Dermis microvascular lymphatic vessel endothelial cell (primary cell): ENCODE measurements at regions not wholly inside any gene's neighbourhood (a gene's known extent, or its start where the extent isn't known, plus 50 kb on each side); places are given as distances from the start of the nearest gene placed in this dataset.

Source experiments
- DNase-seq, 2 donors: peaks; one replicate each; pipeline versions ENCODE4 v3.0.0 to v3.0.0-alpha.2; 2010; ENCODE audit warnings: low read depth in 2 of 2

- DNase-seq = no peak
Measured at GRCh38 chr3:28087591-28087990, 153.8 kb upstream of the CMC1 start.

- DNase-seq = no peak
Measured at GRCh38 chr3:28088811-28089526, 152.4 kb upstream of the CMC1 start.

GRCh38 chr3:28089527-28089897 lies 151.9 kb upstream of the CMC1 start:
- no peak for DNase-seq

GRCh38 chr3:28099296-28099695 lies 142.1 kb upstream of the CMC1 start:
- DNase-seq = no peak

- no peak for DNase-seq
Measured at GRCh38 chr3:28101705-28102104, 139.7 kb upstream of the CMC1 start.

GRCh38 chr3:28103861-28104260 lies 137.6 kb upstream of the CMC1 start:
- no peak for DNase-seq

- DNase-seq = no peak
Measured at GRCh38 chr3:28104896-28105534, 136.4 kb upstream of the CMC1 start.

- no peak for DNase-seq
Measured at GRCh38 chr3:28109829-28110228, 131.6 kb upstream of the CMC1 start.

GRCh38 chr3:28110869-28111268 lies 130.6 kb upstream of the CMC1 start:
- no peak for DNase-seq

GRCh38 chr3:28114893-28115292 lies 126.5 kb upstream of the CMC1 start:
- DNase-seq = no peak

- DNase-seq = no peak
Measured at GRCh38 chr3:28115316-28115715, 126.1 kb upstream of the CMC1 start.

GRCh38 chr3:28117598-28117997 lies 123.8 kb upstream of the CMC1 start:
- no peak for DNase-seq

- no peak for DNase-seq
Measured at GRCh38 chr3:28118087-28118486, 123.3 kb upstream of the CMC1 start.

- DNase-seq = no peak
Measured at GRCh38 chr3:28122227-28122626, 119.2 kb upstream of the CMC1 start.

- no peak for DNase-seq
Measured at GRCh38 chr3:28124882-28125281, 116.5 kb upstream of the CMC1 start.

GRCh38 chr3:28125342-28125741 lies 116.1 kb upstream of the CMC1 start:
- DNase-seq = no peak

GRCh38 chr3:28130836-28131235 lies 110.6 kb upstream of the CMC1 start:
- no peak for DNase-seq

GRCh38 chr3:28132941-28133340 lies 108.5 kb upstream of the CMC1 start:
- no peak for DNase-seq

GRCh38 chr3:28134198-28134597 lies 107.2 kb upstream of the CMC1 start:
- no peak for DNase-seq

GRCh38 chr3:28134792-28135375 lies 106.5 kb upstream of the CMC1 start:
- no peak for DNase-seq

GRCh38 chr3:28136607-28137216 lies 104.7 kb upstream of the CMC1 start:
- DNase-seq = no peak

- DNase-seq = no peak
Measured at GRCh38 chr3:28138043-28138610, 103.3 kb upstream of the CMC1 start.
